Loucy (cell line): ENCODE measurements at regions not wholly inside any gene's neighbourhood (a gene's known extent, or its start where the extent isn't known, plus 50 kb on each side); places are given as distances from the start of the nearest gene placed in this dataset.

Experiments
- H2AFZ ChIP-seq: fragments of 200-600 bp; sonication (generic); 2 replicates; pipeline ENCODE4 v1.6.0; 2016; ENCODE audit warnings: antibody characterized with exemption, mild to moderate bottlenecking, low read length, moderate library complexity
- H3F3A ChIP-seq: fragments of 200-600 bp; 2 replicates; pipeline ENCODE4 v1.6.0; 2016; ENCODE audit warnings: antibody characterized with exemption, low read depth, mild to moderate bottlenecking
- H3K27me3 ChIP-seq: fragments of 200-600 bp; sonication (generic); 2 replicates; pipeline ENCODE4 v1.6.1; 2014; ENCODE audit warnings: low read length, mild to moderate bottlenecking; ENCODE audit not compliant: insufficient read depth, poor library complexity, severe bottlenecking
- H3K36me3 ChIP-seq: fragments of 200-600 bp; sonication (generic); 2 replicates; pipeline ENCODE4 v1.6.1; 2016; ENCODE audit warnings: low read length; ENCODE audit not compliant: insufficient read depth
- H3K4me1 ChIP-seq: fragments of 200-600 bp; sonication (generic); 2 replicates; pipeline ENCODE4 v1.5.1; 2014; ENCODE audit warnings: low read length, mild to moderate bottlenecking; ENCODE audit not compliant: insufficient read depth, poor library complexity, severe bottlenecking
- H3K4me2 ChIP-seq: fragments of 200-600 bp; sonication (generic); 2 replicates; pipeline ENCODE4 v1.6.0; 2014; ENCODE audit warnings: antibody characterized with exemption, low read length, low read depth, mild to moderate bottlenecking; ENCODE audit not compliant: poor library complexity, severe bottlenecking
- H3K4me3 ChIP-seq: fragments of 200-600 bp; sonication (generic); 2 replicates; pipeline ENCODE4 v1.5.1; 2014; ENCODE audit warnings: low read length, mild to moderate bottlenecking, mixed read lengths; ENCODE audit not compliant: poor library complexity, severe bottlenecking
- H3K79me2 ChIP-seq: fragments of 200-600 bp; sonication (generic); 2 replicates; pipeline ENCODE4 v1.6.1; 2014; ENCODE audit warnings: low read length; ENCODE audit not compliant: insufficient read depth
- H3K9ac ChIP-seq: fragments of 200-600 bp; sonication (generic); 2 replicates; pipeline ENCODE4 v1.6.0; 2014; ENCODE audit warnings: mild to moderate bottlenecking, low read depth, low read length, moderate library complexity; ENCODE audit not compliant: poor library complexity, severe bottlenecking
- H3K9me2 ChIP-seq: fragments of 200-600 bp; sonication (generic); replicated peaks from 2 replicates; pipeline ENCODE4 v1.6.1; 2016; ENCODE audit warnings: low read depth, low read length, mixed read lengths
- H3K9me3 ChIP-seq: fragments of 200-600 bp; sonication (generic); 2 replicates; pipeline ENCODE4 v1.6.1; 2014; ENCODE audit warnings: mild to moderate bottlenecking, antibody characterized with exemption, low read length, low read depth; ENCODE audit not compliant: insufficient read depth
- H4K20me1 ChIP-seq: fragments of 200-600 bp; sonication (generic); 2 replicates; pipeline ENCODE4 v1.6.0; 2014; ENCODE audit warnings: antibody characterized with exemption, low read length, mild to moderate bottlenecking; ENCODE audit not compliant: insufficient read depth, poor library complexity, severe bottlenecking
- EZH2phosphoT487 ChIP-seq: fragments of 200-600 bp; IDR thresholded peaks from 2 replicates; pipeline ENCODE4 v1.6.1; 2018; ENCODE audit warnings: antibody characterized with exemption, mild to moderate bottlenecking, moderate library complexity, borderline replicate concordance
- TF ChIP-seq, protein P1 (sequence below): fragments of 200-600 bp; sonication (generic); conservative IDR thresholded peaks from 2 replicates; pipeline ENCODE4 v1.5.1; 2014; ENCODE audit warnings: mild to moderate bottlenecking, antibody characterized with exemption, low read length

DNA sequence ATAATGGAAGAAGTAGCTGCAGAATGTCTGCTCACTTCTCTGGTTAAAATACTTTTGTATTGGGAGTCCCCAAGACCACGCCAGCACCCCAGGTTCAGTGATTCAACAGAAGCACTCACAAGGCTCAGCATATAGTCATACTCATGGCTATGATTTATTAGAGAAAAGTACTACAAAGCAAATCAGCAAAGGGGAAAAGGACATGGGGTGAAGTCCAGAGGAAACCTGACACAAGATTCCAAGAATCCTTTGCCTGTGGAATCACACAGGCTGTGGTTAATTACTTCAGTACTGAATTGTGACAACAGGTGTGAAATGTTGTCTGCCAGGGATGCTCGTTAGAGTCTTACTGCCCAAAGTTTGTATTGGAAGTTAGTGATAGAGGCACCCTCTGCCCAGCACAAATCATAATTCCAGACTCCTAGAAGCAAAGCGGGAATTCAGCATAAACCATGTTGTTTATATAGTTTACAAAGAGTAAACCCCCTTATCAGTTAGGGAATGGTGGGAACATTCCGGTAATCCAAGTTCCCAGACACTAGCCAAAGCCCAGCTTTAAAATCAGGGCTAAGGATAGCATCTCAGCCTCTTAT lies 79.4 kb downstream of the HYCC1 start:
- Histone ChIP-seq H3K36me3 (no peaks in the 10 kb centered on the region), H3K4me2 (no peak overlapping the region), H2AFZ (no peak overlapping the region), H3F3A (no peaks in the 10 kb centered on the region), H3K4me1 (no peaks in the 10 kb centered on the region), H4K20me1 (no peaks in the 10 kb centered on the region), H3K9me2 (no peaks in the 10 kb centered on the region), H3K9ac (no peak overlapping the region), H3K79me2 (no peaks in the 10 kb centered on the region), H3K9me3 (no peaks in the 10 kb centered on the region), H3K27me3 (no peaks in the 10 kb centered on the region), H3K4me3 (no peak overlapping the region)
- no peak for TF ChIP-seq EZH2phosphoT487
- TF ChIP-seq, protein P1, sequence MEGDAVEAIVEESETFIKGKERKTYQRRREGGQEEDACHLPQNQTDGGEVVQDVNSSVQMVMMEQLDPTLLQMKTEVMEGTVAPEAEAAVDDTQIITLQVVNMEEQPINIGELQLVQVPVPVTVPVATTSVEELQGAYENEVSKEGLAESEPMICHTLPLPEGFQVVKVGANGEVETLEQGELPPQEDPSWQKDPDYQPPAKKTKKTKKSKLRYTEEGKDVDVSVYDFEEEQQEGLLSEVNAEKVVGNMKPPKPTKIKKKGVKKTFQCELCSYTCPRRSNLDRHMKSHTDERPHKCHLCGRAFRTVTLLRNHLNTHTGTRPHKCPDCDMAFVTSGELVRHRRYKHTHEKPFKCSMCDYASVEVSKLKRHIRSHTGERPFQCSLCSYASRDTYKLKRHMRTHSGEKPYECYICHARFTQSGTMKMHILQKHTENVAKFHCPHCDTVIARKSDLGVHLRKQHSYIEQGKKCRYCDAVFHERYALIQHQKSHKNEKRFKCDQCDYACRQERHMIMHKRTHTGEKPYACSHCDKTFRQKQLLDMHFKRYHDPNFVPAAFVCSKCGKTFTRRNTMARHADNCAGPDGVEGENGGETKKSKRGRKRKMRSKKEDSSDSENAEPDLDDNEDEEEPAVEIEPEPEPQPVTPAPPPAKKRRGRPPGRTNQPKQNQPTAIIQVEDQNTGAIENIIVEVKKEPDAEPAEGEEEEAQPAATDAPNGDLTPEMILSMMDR, result no peak

DNA sequence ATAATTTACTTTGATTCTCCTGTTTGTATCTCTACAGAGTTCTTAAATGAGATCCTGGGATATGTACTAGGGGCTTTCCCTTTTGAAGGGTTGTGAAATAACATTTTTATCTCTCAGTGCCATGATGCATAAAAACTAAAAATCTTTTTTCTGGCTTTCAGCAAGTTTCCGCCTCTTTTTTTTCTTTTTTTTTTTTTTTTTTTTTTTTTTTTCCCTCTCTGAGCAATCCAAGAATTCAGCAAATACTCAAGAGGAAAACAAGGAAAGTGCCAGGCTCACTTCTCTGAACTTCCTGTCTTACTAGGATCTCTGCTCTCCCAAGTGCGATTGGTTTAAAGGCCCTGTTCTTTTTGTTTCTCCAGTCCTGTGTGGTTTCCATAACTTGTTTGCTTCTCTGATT lies 79.9 kb downstream of the HYCC1 start:
- Histone ChIP-seq H3K4me1 (no peaks in the 10 kb centered on the region), H3F3A (no peaks in the 10 kb centered on the region), H3K4me3 (no peak overlapping the region), H3K36me3 (no peaks in the 10 kb centered on the region), H3K4me2 (no peak overlapping the region), H3K9me3 (no peaks in the 10 kb centered on the region), H2AFZ (no peak overlapping the region), H3K9me2 (no peaks in the 10 kb centered on the region), H3K27me3 (no peaks in the 10 kb centered on the region), H3K9ac (no peak overlapping the region), H3K79me2 (no peaks in the 10 kb centered on the region), H4K20me1 (no peaks in the 10 kb centered on the region)
- TF ChIP-seq, protein P1, result no peak
- no peak for TF ChIP-seq EZH2phosphoT487

DNA sequence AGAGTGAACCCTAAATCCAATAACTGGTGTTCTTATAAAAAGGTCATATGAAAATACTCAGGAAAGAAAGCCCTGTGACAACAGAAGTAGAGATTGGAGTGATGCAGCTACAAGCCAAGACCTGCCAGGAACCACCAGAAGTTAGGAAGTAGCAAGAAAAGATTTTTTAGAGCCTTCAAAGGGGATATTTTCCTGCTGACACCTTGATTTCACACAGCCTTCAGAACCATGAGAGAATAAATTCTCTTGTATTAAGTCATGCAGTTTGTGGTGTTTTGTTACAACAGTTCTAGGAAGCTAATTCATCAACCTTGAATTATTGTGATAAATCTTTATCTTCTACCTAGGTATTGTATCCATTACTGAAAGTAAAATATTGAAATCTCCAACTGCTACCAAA lies 81.0 kb downstream of the HYCC1 start:
- no peaks in the 10 kb centered on the region for H4K20me1 ChIP-seq
- H3K79me2 ChIP-seq, result no peaks in the 10 kb centered on the region
- H3K4me1 ChIP-seq, result no peaks in the 10 kb centered on the region
- no peak overlapping the region for H3K4me2 ChIP-seq
- no peak overlapping the region for H2AFZ ChIP-seq
- H3K9me3 ChIP-seq, result no peaks in the 10 kb centered on the region
- H3K27me3 ChIP-seq, result no peaks in the 10 kb centered on the region
- H3K36me3 ChIP-seq, result no peaks in the 10 kb centered on the region
- H3K9ac ChIP-seq, result no peak overlapping the region
- TF ChIP-seq EZH2phosphoT487, result no peak
- TF ChIP-seq, protein P1, result no peak
- H3K9me2 ChIP-seq, result no peaks in the 10 kb centered on the region
- H3K4me3 ChIP-seq, result no peak overlapping the region
- no peaks in the 10 kb centered on the region for H3F3A ChIP-seq
